MM.1S (cell line): ENCODE measurements at regions not wholly inside any gene's neighbourhood (a gene's known extent, or its start where the extent isn't known, plus 50 kb on each side); places are given as distances from the start of the nearest gene placed in this dataset.

Experiments
- CTCF ChIP-seq: fragments of 300-600 bp; sonication (generic); IDR thresholded peaks from 2 replicates; pipeline ENCODE4 v1.5.1; 2016; ENCODE audit warnings: antibody characterized with exemption, low read length, mixed read lengths
- EZH2 ChIP-seq: fragments of 300-600 bp; sonication (generic); optimal IDR thresholded peaks from 2 replicates; pipeline ENCODE3; 2017; ENCODE audit warnings: low read depth, mild to moderate bottlenecking, antibody characterized with exemption, low read length, mixed read lengths
- EZH2phosphoT487 ChIP-seq: fragments of 300-600 bp; sonication (generic); IDR thresholded peaks from 2 replicates; pipeline ENCODE4 v1.6.1; 2018; ENCODE audit warnings: antibody characterized with exemption, low read length

GRCh38 chr14:49982501-49982951 is 89.6 kb downstream of the ARF6 start:
- no peak for TF ChIP-seq CTCF
- no peak for TF ChIP-seq EZH2
- TF ChIP-seq EZH2phosphoT487, result no peak
